Fibroblast of skin of left quadriceps (primary cell): ENCODE measurements at regions not wholly inside any gene's neighbourhood (a gene's known extent, or its start where the extent isn't known, plus 50 kb on each side); places are given as distances from the start of the nearest gene placed in this dataset.
"Not testable (repeated sequence)": the region's sequence is repeated elsewhere in the genome, so short reads cannot be mapped to it uniquely, and the experiment has no call there.

Experiments
- DNase-seq, 2 experiments: peaks; one replicate each; pipeline ENCODE4 v3.0.0-alpha.2; 2013; ENCODE audit warnings: low read depth in 2 of 2

DNA sequence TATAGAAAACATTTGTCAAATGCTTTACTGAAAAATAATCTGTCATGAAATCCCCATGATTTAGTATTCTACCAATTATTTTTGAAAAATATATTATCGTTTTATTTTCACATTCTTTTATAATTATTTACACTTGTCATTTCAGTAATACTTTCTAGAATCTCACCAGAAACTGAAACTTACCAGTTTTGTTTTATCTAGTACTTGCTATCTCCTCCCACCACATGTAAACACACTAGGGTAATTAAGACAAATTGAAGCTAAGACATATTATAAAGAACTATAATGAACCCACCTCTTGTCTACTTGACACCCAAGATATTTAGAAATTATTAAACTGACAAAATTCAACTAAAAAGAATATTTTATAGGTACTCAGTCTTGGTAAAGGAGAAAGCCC is 51.5 kb upstream of the GRM3 start:
- DNase-seq: no peak

DNA sequence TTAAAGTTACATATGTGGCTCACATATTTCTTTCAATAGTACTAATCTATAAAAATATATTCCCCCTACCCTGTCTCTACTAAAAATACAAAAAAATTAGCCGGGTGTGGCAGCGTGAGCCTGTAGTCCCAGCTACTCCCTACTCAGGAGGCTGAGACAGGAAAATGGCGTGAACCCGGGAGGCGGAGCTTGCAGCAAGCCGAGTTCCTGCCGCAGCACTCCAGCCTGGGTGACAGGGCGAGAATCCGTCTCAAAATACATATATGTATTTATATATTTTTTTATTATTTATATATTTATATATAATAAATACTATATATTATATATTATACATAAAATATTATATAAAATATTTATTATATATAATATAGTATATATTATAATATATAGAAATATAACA is 69.7 kb upstream of the GRM3 start:
- no peak for DNase-seq

DNA sequence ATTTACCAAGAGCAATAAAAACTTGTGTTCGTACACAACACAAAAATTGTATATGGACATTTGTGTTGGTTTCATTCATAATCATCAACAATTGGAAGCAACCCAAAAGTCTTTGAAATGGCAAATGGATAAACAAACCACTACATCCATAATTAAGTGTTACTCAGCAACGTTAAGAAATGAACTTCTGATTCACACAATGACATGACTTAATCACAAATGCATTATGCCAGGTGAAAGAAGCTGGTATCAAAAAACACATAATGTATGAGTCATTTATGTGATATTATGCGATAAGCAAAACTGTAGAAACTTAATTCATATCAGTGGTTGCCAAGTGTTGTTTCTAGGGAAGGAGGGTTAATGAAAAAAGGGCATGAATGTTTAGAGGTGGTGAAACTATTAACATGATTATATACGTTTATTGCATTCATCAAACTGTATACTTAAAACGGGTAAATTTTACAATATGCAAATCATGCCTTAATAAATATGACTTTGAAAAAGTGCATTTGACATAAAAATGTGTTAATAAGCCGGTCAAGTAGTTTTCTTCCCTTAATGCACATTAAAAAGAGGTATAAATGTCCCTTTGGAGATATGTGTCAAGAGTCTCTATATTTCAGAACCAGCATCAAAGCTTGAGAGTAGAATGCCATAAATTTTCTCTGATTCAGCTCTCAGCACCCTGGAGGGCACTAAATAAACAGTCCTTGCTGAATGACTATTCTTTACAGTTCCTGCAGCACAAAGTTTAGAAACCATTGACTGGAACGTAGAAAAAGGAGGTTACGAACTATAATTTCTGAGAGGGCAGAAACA is 84.8 kb upstream of the GRM3 start:
- DNase-seq: no peak

DNA sequence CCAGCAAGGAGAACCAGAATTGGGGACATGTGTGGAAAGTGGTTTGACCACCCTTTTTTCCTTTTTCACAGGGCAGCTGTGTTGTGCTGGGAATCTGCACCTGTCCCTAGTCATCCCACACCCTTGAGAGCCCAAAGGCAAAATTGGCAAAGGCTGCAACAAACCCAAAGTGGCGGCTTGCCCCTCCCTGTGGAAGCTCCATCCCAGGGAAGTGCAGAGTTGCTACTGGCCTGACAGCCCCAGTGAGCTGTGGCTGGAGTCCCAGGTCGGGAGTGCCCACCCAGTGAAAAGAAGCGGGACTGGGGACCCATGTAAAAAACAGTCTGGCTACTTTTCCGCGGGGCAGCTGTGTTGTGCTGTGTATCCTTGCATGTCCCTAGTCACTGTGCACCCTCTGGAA is 109.1 kb upstream of the GRM3 start:
- DNase-seq: no peak

DNA sequence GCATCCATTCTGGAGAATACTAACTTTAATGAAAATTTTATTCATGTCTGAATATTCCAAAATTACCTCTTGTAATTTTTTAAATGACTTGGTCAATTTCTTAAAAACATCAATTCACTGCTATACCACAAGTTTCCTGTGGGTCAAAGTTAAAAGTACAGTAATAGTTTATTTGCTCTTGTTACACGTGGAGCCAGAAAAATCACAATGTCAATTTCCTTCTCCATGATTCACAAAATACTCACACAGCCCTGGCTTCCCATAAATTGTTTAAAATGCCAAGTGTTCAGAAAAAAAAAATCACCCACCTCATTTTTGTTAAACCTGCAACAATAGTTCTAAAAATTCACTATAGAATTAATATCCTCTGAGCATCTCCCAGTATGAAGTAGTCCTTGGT is 139.5 kb upstream of the GRM3 start:
- no peak for DNase-seq

DNA sequence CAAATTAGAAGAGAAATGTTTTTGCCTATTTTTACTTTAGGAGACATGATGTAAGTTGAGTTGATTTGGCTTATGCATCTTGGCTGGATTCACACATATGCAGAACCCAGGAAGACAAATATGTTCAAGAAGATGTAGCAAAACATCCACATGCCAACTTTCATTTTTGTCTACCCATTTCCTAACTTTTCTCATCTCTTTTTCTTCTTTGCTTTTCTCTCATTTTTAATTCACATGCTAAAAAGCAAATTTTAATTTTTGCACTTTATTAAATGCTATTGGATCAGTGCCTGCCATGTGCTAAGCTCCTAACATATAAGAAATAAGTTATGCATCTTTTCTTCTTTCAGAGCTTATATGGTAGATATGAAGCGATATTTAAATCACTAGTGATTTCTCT is 143.7 kb upstream of the GRM3 start:
- DNase-seq: no peak

DNA sequence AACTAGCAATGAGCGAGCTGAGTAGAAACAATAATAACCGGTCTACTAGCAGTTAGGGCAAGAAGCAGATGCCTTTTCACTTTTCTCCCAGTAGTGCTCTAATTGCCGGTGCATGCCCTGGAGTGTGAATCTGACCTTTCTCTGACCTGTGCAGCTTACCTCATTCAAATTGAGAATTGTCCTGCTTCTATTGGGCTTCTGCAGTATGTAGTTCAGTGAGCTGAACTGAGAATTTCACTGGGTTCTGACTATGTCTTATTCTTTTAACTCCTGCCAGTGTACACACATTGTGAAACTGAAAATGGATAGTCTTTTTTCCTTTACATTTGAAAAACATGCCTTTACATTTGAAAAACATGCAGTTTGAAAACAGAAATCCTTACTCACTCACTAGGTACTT is 157.9 kb upstream of the GRM3 start:
- no peak for DNase-seq

DNA sequence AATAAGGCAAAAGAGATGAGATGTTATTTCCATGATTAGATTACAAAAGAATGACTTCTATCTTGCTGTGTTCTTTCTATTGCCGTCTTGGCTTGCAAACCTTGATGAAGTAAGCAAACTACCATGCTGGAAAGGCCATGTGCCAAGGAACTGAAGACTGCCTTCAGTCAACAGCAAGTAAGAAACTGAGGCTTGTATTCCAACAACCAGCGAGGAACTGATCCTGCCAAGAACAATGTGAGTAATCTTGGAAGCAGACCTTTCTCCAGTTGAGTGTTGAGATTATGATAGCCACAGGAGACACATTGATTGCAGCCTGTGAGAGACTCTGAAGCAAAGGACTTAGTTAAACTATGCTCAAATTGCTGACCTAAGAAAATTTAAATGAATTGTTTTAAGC is 164.6 kb upstream of the GRM3 start:
- DNase-seq: no peak

DNA sequence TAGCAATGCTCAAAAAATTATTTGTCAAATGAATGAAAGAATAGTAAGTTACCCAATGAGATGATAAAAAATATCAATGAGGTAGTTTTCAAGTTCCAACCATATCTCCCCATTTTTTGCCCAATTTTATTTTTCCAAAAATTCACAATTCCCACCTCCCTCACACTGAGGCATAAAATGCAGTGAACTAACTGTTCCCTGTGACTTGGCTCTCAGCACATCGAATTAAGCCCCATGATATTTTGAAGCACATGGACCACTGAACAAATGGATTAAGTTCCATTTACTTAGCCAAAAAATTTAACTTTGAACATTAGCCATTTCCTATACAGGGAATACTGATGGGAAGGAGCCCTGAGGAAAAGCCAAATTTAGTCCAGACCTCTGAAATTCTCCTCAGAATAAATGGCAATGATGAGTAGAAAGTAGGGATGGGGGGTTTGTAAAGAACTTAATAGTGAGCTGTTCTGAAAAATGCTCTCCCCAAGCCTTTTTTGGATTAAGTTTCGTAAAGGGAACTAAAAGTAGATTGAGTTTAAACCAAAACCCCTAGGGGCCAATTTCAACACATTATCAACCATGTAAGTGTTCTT is 166.3 kb upstream of the GRM3 start:
- DNase-seq: no peak

DNA sequence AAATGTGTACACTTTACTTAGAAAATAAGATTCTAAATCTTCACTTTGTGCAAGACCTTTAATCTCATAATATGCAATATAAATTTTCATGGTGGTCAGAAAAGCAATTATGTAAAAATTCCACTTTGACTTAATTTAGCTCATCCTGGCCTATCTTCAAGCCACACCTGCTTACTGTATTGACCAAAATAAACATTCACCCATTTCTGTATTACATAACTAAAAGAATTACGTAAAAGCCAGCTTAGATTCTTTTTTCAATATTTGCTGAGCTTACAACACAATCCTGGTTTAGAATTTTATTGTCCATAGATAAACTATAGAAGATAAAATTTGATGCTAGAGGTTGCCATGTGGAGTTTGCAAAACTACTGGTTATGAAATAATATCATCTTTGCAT is 172.9 kb upstream of the GRM3 start:
- no peak for DNase-seq

DNA sequence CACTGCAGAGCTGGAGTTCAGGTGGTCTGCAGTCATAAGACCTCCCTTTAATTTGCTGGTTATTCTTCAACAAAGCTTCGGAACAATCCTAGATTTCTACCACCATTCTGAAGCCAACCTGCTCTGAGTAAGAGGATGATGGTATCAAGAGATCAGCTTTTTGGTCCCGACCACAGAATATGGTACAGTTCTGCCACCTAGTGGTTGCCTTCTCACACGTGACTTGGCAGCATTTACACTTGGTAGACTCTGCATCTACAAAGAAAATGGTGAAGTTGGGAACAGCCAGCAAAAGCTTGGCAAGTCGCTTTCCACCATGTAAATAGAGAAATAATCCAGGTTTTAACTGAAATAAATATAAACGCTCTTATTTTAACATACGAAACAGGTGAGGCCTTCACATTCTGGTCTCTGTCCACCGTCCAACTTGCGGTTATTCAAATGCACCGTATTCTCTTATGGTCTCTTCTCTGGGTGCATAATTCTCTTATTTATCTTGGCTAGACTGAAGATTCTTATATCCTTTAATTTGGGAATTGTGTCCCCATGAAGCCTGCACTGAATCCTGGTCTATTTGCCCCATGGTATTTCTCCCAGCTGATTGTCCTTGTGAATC is 173.9 kb upstream of the GRM3 start:
- DNase-seq: peak; percentile 25 to 36

DNA sequence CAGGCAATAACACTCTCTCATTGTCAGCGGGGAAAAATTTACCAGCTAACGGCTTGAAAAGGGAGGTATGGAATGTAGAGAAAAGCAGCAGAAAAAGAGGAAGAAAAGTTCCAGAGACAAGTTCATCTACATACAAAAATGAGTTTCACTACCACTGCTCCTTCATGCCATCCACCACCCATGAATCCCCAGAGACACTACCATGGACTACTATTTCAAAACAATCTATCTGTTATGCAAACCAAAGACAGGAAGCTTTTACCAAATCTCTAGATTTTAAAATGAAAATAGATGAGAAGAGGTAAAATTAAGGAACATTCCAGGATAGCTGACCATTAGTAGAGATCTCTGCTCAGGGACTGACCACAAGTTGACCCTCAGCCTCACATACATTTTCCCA is 189.0 kb upstream of the GRM3 start:
- no peak for DNase-seq

DNA sequence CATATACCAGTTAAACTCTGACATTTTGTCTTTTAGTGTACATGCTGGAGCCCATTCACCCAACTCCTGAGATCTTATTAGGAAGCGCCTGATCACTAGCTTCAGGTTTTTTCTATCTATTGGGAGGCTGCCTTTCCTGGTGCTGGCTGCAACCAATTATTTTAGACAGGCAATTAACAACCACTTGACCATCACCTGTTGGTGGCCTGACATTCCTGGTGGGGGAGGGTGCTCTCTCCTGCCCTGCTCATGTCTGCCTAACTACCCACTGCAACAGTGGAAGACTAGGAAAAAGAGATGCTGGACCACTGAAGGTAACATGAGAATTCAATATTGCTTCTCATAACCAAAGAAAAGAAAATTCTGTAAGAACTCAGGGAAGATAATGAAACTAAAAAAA is 190.3 kb upstream of the GRM3 start:
- no peak for DNase-seq

DNA sequence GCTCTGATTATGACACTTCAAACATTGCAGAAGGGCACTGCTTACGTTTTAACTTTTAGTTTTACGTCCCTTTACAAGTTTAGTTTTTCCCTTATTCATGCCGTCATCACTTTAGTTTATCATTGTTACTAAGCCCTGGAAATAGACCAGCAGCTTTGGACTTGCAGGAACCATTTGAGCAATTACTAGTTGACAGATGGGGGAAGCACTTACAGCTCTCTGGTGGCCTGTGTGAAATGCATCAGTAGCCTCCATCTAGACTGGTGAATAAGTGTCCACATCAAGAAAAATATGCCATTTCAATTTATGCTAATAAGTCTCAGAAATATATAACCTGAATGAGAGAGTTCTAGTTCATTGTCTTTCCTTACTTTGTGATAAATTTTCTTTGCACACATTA is 194.9 kb upstream of the GRM3 start:
- no peak for DNase-seq

DNA sequence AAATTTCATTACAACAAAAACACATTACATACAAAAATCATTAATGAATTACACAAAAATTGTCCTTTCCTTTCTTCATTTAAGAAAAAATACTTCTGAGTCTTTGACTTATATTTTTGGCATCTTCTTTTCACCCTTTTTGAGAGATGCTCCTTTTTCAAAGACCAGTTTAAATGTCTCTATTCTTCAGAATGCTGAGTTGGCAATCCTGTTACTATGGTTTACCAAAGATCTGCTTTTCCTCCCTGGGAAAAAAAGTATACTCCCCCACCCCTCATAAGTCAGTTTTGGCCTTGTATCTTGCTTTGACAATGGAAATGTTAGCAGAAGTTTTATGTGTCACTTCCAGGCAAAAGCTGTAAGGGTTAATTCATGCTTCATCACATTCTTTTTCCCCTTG is 198.4 kb upstream of the GRM3 start:
- no peak for DNase-seq

DNA sequence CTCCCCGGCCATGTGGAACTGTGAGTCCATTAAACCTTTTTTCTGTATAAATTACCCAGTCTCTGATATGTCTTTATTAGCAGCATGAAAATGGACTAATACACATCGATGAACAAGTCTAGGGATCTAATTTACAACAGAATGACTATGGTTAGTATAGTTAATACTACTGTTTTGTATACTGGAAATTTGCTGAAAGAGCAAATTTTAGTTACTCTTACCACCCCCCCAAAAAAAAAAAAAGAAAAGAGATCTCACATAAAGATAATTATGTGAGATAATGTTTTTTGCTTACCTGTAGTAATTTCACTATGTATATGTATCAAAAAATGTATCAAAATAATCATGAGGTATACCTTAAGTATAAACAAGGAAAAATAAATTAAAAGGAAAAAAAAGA is 199.5 kb upstream of the GRM3 start:
- no peak for DNase-seq

DNA sequence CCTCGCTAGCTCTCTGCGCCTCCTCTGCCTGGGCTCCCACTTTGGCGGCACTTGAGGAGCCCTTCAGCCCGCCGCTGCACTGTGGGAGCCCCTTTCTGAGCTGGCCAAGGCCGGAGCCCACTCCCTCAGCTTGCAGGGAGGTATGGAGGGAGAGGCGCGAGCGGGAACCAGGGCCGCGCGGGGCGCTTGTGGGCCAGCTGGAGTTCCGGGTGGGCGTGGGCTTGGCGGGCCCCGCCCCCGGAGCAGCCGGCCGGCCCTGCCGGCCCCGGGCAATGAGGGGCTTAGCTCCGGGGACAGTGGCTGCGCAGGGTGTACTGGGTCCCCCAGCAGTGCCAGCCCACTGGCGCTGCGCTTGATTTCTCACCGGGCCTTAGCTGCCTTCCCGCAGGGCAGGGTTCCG is 203.3 kb upstream of the GRM3 start:
- DNase-seq: not testable (repeated sequence)

DNA sequence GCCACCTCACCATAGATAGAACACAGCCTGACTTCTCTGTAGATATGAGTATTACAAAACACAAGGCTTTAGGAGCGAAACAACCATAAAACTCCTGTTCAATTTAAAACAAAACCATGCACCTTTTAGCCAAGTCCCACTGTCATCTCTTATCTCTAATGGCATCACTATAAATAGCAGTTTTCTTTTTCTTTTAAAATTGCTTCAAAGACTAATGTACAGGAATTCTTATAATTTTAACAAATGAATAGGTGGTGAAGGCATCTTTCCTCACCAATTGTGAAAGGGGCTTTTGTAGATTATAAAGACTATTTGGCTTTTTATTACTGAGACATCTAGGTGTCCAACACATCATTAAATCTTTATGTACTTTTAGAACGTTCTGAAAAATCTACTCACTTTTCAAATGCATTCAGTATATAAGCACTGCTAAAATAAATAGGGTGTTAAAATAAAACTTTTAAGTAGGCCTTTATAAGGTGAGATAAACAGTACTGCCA is 205.7 kb upstream of the GRM3 start:
- DNase-seq: no peak

DNA sequence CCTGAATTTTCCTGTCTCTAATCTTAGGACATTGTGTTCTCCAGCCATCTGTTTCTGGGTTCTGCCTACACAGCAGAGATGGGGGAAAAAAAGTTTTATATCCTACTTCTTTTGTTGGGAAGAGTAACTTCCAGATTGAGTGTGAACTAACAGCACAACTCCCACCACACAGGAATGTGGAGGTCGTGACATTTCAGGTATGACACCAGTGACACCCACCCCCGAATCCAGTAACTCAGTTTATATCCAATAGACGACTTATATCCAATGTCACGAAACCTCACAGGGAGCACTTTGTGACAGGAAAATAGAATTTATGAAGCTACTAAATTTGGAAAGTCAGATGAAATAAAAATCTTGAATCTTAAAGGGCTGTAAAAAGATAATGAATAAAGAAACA is 211.9 kb upstream of the GRM3 start:
- no peak for DNase-seq

DNA sequence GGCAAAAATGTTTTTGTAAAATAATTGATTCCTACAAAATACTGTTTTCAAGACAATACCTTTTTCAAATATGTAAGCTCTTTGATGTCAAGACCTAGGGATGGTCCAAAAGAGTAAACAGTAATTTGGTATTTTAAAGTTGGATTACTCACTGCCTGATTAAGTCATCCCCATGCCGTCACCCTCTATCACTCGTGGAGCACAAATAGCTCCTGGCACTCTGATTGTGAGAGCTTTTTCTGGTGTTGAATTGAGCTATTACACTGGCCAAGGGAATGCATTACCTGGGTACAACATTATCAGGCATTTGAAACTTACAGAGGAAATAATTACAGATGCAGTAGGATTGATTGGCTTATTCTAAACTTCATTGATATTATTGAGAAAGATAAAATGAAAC is 231.9 kb upstream of the GRM3 start:
- DNase-seq: no peak

DNA sequence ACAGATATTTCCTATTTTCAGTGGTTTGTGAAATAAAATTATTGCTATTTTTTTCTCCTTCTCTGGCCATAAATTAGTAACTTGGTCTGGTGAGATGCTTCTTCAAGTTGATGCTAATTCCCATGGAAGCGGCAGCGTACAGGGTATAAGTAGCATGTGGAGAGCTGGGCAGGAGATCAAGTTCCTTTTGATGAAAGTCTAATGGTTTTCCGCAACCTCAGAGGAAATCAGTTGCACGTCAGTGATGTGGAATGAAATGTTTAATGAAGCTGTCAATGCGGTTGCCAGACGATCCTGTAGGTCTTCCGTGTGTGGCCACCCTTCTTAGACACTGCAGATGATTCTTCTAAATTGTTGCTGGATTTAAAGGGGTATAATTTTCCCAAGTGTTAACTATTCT is 236.4 kb upstream of the GRM3 start:
- peak; percentile 4 to 15 for DNase-seq

DNA sequence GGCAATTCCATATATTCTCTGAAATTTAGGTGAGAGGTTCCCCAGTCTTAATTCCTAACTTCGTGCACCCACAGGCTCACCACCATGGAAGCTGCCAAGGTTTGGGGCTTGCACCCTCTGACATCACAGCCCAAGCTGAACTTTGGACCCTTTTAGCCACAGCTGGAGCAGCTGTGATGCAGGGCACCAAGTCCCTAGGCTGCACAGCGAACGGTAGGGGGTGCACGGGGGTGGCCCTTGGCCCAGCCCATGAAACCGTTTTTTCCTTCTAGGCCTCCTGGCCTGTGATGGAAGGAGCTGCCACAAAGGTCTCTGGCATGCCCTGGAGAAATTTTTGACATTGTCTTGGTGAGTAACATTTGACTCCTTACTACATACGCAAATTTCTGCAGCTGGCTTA is 251.9 kb upstream of the GRM3 start:
- no peak for DNase-seq

DNA sequence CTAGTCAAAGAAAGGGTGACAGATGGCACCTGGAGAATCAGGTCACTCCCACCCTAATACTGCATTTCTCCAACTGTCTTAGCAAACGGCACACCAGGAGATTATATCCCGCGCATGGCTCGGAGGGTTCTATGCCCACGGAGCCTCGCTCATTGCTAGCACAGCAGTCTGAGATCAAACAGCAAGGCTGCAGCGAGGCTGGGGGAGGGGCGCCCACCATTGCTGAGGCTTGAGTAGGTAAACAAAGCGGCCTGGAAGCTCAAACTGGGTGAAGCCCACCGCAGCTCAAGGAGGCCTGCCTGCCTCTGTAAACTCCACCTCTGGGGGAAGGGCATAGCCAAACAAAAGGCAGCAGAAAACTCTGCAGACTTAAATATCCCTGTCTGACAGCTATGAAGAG is 268.1 kb upstream of the GRM3 start:
- DNase-seq: not testable (repeated sequence)
